AG04450 (cell line): ENCODE measurements at regions not wholly inside any gene's neighbourhood (a gene's known extent, or its start where the extent isn't known, plus 50 kb on each side); places are given as distances from the start of the nearest gene placed in this dataset.

Experiments used
- CTCF ChIA-PET: fragments of 300-600, 350-600 bp; formaldehyde crosslinking; extraction: SDS; loops from one replicate; lab custom pipeline; 2022; ENCODE audit warnings: antibody characterized with exemption, inconsistent platforms; lab: Charles Lee
- POLR2A ChIA-PET: fragments of 350-600 bp; formaldehyde crosslinking; extraction: SDS; loops from one replicate; lab custom pipeline; 2021; ENCODE audit warnings: antibody characterized with exemption, inconsistent platforms; lab: Yijun Ruan, JAX
- DNase-seq: peaks from one replicate; pipeline ENCODE4 v3.0.0-alpha.2; 2011; ENCODE audit warnings: low read depth, low spot score
- H3K27ac ChIP-seq: one replicate; pipeline ENCODE4 v1.5.1; 2012; ENCODE audit warnings: low read depth, low read length, control low read depth
- H3K27me3 ChIP-seq: one replicate; pipeline ENCODE4 v1.6.0; 2012; ENCODE audit warnings: low read length; ENCODE audit not compliant: control insufficient read depth, insufficient read depth
- H3K4me3 ChIP-seq: 2 replicates; pipeline ENCODE4 v1.5.1; 2011; ENCODE audit warnings: mild to moderate bottlenecking, low read depth, low read length, control low read depth
- H3K9me3 ChIP-seq: 2 replicates; pipeline ENCODE4 v1.5.1; 2012; ENCODE audit warnings: low read length; ENCODE audit not compliant: control insufficient read depth, insufficient read depth
- CTCF ChIP-seq: IDR thresholded peaks from 2 replicates; pipeline ENCODE4 v1.5.1; 2011; ENCODE audit warnings: low read depth, low read length, control low read depth, inconsistent platforms

- Histone ChIP-seq H3K27ac (no peak overlapping the region), H3K9me3 (no peaks in the 10 kb centered on the region; the same call in 1 of the 2 replicates), H3K27me3 (no peaks in the 10 kb centered on the region), H3K4me3 (no peak overlapping the region)
- CTCF ChIA-PET = no interaction called here
- POLR2A ChIA-PET = no interaction called here
- DNase-seq = no peak
- no peak for TF ChIP-seq CTCF
These were observed 85.2 kb upstream of the RUNX1 start for GRCh38 chr21:35134309-35134708.

GRCh38 chr21:35128536-35128935 is 79.4 kb upstream of the RUNX1 start:
- no peak for TF ChIP-seq CTCF
- H3K27ac ChIP-seq = no peak overlapping the region
- DNase-seq = no peak
- no peak overlapping the region for H3K4me3 ChIP-seq
- H3K9me3 ChIP-seq = peaks cover 2% of the 10 kb centered on the region; the same call in 1 of the 2 replicates
- CTCF ChIA-PET = no interaction called here
- H3K27me3 ChIP-seq = no peaks in the 10 kb centered on the region
- POLR2A ChIA-PET = no interaction called here

- H3K27me3 ChIP-seq = no peaks in the 10 kb centered on the region
- no peak overlapping the region for H3K4me3 ChIP-seq
- POLR2A ChIA-PET = no interaction called here
- no peak overlapping the region for H3K27ac ChIP-seq
- DNase-seq = no peak
- TF ChIP-seq CTCF = no peak
- CTCF ChIA-PET = no interaction called here
- H3K9me3 ChIP-seq = peaks cover 2% of the 10 kb centered on the region; the same call in 1 of the 2 replicates
These were observed 78.7 kb upstream of the RUNX1 start for GRCh38 chr21:35127851-35128250.

- TF ChIP-seq CTCF = no peak
- peaks cover 2% of the 10 kb centered on the region; the same call in 1 of the 2 replicates for H3K9me3 ChIP-seq
- POLR2A ChIA-PET = no interaction called here
- no peak for DNase-seq
- CTCF ChIA-PET = no interaction called here
- no peak overlapping the region for H3K27ac ChIP-seq
- no peaks in the 10 kb centered on the region for H3K27me3 ChIP-seq
- no peak overlapping the region for H3K4me3 ChIP-seq
These were observed 77.9 kb upstream of the RUNX1 start for GRCh38 chr21:35127026-35127425.

GRCh38 chr21:35120631-35121180 is 71.6 kb upstream of the RUNX1 start:
- Histone ChIP-seq H3K27ac (no peak overlapping the region), H3K9me3 (0 out of 2 replicates have a peak, but pooled peaks cover 2% of the 10 kb centered on the region), H3K27me3 (no peaks in the 10 kb centered on the region), H3K4me3 (no peak overlapping the region)
- CTCF ChIA-PET = no interaction called here
- POLR2A ChIA-PET = no interaction called here
- no peak for DNase-seq
- TF ChIP-seq CTCF = no peak
